ENCODE measurements at regions not wholly inside any gene's neighbourhood (a gene's known extent, or its start where the extent isn't known, plus 50 kb on each side); places are given as distances from the start of the nearest gene placed in this dataset.

DNA sequence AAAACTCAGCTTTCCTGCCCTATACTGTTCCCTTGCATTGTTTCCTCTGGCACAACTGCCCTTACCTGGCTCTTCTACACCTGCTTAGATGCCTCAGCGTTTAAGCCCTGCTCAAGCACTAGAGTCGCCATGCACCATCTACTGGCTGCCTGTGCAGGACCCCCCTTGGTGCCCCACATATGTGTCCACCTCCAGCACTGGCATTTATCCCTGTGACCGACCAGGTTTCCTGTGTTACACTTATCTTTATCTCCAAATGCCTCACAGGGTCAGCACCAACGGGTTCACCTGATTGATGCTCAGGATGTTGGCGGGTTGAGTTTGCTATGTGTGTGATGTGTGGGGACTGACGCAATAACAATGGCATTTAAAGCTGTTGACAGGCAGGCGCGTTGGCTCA lies 177.5 kb downstream of the TMEM18 start:
- intact Hi-C loops (cut with DNase I), result no loop called here
- DNase-seq (no peak), FAIRE-seq (no peak)
- Histone ChIP-seq H3K27me3 (ENCODE audit: control insufficient read depth, insufficient read depth, low read length) (no peaks in the 10 kb centered on the region), H3K27ac (ENCODE audit: low read depth in 2 of 2, low read length in 2 of 2) (no peak overlapping the region), H3K36me3 (ENCODE audit: control insufficient read depth in 2 of 3, insufficient read depth in 3 of 3, low read length in 3 of 3) (no peaks in the 10 kb centered on the region), H3K9ac (ENCODE audit: low read length in 3 of 3) (no peak overlapping the region), H3K4me3 (ENCODE audit: low read length in 3 of 3) (no peak overlapping the region), H3K9me3 (ENCODE audit: control insufficient read depth in 2 of 3, insufficient read depth in 1 of 3, low read length in 3 of 3) (no peaks in the 10 kb centered on the region), H3K4me1 (ENCODE audit: control insufficient read depth in 2 of 3, insufficient read depth in 2 of 3, low read depth in 1 of 3, low read length in 3 of 3) (no peaks in the 10 kb centered on the region)
- TF ChIP-seq, protein P1, sequence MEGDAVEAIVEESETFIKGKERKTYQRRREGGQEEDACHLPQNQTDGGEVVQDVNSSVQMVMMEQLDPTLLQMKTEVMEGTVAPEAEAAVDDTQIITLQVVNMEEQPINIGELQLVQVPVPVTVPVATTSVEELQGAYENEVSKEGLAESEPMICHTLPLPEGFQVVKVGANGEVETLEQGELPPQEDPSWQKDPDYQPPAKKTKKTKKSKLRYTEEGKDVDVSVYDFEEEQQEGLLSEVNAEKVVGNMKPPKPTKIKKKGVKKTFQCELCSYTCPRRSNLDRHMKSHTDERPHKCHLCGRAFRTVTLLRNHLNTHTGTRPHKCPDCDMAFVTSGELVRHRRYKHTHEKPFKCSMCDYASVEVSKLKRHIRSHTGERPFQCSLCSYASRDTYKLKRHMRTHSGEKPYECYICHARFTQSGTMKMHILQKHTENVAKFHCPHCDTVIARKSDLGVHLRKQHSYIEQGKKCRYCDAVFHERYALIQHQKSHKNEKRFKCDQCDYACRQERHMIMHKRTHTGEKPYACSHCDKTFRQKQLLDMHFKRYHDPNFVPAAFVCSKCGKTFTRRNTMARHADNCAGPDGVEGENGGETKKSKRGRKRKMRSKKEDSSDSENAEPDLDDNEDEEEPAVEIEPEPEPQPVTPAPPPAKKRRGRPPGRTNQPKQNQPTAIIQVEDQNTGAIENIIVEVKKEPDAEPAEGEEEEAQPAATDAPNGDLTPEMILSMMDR (IDR thresholded peaks at IDR 0.05; ENCODE audit: borderline replicate concordance, extremely low read depth, insufficient read depth), result no peak

DNA sequence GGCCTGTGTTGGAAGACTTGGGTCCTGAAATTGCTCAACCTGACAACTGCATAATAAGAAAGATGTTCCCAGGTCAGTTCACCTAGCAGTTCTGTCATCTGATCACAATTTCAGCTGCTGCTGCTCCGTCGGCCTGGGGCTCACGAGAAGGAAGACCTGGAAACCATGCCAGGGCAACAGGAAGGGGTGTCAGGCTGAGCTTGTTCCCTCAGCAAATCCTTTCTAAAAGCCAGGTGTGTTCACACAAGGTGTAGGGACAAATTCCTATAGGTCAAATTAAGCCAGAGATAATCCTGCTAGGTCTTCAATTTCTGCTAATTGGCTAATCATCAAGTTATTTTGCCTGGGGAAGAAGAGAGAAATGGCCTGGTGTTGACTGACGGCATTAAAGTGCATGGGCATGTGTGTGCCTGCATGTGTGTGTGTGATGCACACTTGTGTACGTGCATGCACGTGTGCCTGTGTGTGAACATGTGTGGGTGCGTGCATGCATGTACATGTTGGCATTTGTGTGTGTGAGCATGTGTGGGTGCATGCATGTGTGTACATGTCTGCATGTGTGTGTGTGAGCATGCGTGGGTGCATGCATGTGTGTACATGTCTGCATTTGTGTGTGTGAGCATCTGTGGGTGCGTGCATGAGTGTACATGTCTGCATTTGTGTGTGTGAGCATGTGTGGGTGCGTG lies 178.6 kb downstream of the TMEM18 start:
- no peaks in the 10 kb centered on the region for H3K9me3 ChIP-seq (ENCODE audit: control insufficient read depth in 2 of 3, insufficient read depth in 1 of 3, low read length in 3 of 3)
- no peak overlapping the region for H3K4me3 ChIP-seq (ENCODE audit: low read length in 3 of 3)
- no peaks in the 10 kb centered on the region for H3K36me3 ChIP-seq (ENCODE audit: control insufficient read depth in 2 of 3, insufficient read depth in 3 of 3, low read length in 3 of 3)
- H3K27me3 ChIP-seq (ENCODE audit: control insufficient read depth, insufficient read depth, low read length), result no peaks in the 10 kb centered on the region
- intact Hi-C loops (cut with DNase I), result no loop called here
- TF ChIP-seq, protein P1 (IDR thresholded peaks at IDR 0.05; ENCODE audit: borderline replicate concordance, extremely low read depth, insufficient read depth), result no peak
- DNase-seq (no peak), FAIRE-seq (no peak)
- no peak overlapping the region for H3K9ac ChIP-seq (ENCODE audit: low read length in 3 of 3)
- H3K27ac ChIP-seq (ENCODE audit: low read depth in 2 of 2, low read length in 2 of 2), result no peak overlapping the region
- H3K4me1 ChIP-seq (ENCODE audit: control insufficient read depth in 2 of 3, insufficient read depth in 2 of 3, low read depth in 1 of 3, low read length in 3 of 3), result no peaks in the 10 kb centered on the region

DNA sequence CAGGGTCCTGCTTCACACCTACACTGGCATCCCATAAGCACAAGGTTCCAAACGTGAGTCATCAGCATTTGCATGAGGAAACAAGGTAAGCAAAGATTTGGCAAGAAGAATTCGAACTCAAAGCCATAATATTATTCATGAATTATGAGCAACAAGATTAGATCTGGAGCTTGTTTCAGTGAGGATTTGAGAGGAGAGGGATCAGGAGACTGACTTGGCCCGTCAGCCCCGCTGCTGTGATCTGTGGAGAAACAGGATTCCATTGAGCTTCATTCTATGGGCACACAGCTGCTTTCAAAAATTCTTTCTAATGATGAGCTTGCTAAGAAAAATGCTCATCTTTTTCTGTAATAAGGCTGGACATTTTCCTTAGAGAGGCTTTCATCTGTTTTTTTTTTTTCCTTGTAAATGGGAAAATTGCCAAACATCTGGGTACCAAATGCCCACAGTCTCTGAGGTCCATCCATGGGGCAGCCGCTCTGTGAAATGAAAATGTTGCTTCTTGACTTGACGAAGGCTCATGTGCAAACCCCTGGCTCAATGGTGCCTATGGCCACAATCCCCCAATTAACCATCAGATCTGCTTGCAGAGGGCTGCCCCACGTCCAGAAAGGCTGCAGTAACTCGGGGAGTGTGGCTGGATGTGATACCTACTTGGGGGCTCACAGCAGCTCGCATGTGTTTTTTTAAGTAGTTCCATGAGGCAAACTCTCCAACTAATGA lies 179.3 kb downstream of the TMEM18 start:
- H3K4me3 ChIP-seq (ENCODE audit: low read length in 3 of 3), result no peak overlapping the region
- no peak overlapping the region for H3K9ac ChIP-seq (ENCODE audit: low read length in 3 of 3)
- H3K4me1 ChIP-seq (ENCODE audit: control insufficient read depth in 2 of 3, insufficient read depth in 2 of 3, low read depth in 1 of 3, low read length in 3 of 3), result no peaks in the 10 kb centered on the region
- no peak for FAIRE-seq
- no peaks in the 10 kb centered on the region for H3K36me3 ChIP-seq (ENCODE audit: control insufficient read depth in 2 of 3, insufficient read depth in 3 of 3, low read length in 3 of 3)
- DNase-seq, result no peak
- H3K27me3 ChIP-seq (ENCODE audit: control insufficient read depth, insufficient read depth, low read length), result no peaks in the 10 kb centered on the region
- no peaks in the 10 kb centered on the region for H3K9me3 ChIP-seq (ENCODE audit: control insufficient read depth in 2 of 3, insufficient read depth in 1 of 3, low read length in 3 of 3)
- intact Hi-C loops (cut with DNase I), result no loop called here
- no peak overlapping the region for H3K27ac ChIP-seq (ENCODE audit: low read depth in 2 of 2, low read length in 2 of 2)
- TF ChIP-seq, protein P1 (IDR thresholded peaks at IDR 0.05; ENCODE audit: borderline replicate concordance, extremely low read depth, insufficient read depth), result no peak
